Osteocyte (in vitro differentiated cells): ENCODE measurements at regions not wholly inside any gene's neighbourhood (a gene's known extent, or its start where the extent isn't known, plus 50 kb on each side); places are given as distances from the start of the nearest gene placed in this dataset.

Source experiments
- DNase-seq: peaks from one replicate; pipeline ENCODE4 v3.0.0; 2021; ENCODE audit warnings: mixed read lengths; ENCODE audit not compliant: unreplicated experiment; ENCODE audit errors: extremely low spot score
- H3K27ac Mint-ChIP-seq: one replicate; pipeline ENCODE4 v1.8.0; 2021; ENCODE audit warnings: mild to moderate bottlenecking, mixed read lengths; ENCODE audit not compliant: unreplicated experiment
- H3K27me3 Mint-ChIP-seq: one replicate; pipeline ENCODE4 v1.8.0; 2021; ENCODE audit warnings: mixed read lengths; ENCODE audit not compliant: unreplicated experiment
- H3K36me3 Mint-ChIP-seq: one replicate; pipeline ENCODE4 v1.8.0; 2021; ENCODE audit warnings: mixed read lengths; ENCODE audit not compliant: unreplicated experiment
- H3K4me1 Mint-ChIP-seq: one replicate; pipeline ENCODE4 v1.8.0; 2021; ENCODE audit warnings: mixed read lengths; ENCODE audit not compliant: unreplicated experiment
- H3K4me3 Mint-ChIP-seq: one replicate; pipeline ENCODE4 v1.8.0; 2021; ENCODE audit warnings: mild to moderate bottlenecking, moderate library complexity, mixed read lengths; ENCODE audit not compliant: unreplicated experiment
- H3K9me3 Mint-ChIP-seq: one replicate; pipeline ENCODE4 v1.8.0; 2021; ENCODE audit warnings: mixed read lengths; ENCODE audit not compliant: unreplicated experiment
- TF ChIP-seq, protein P1 (sequence below): fragments of 200-600 bp; sonication (generic); IDR thresholded peaks from 2 replicates; pipeline ENCODE4 v1.5.0; 2021; ENCODE audit warnings: antibody characterized with exemption, mild to moderate bottlenecking, moderate library complexity

DNA sequence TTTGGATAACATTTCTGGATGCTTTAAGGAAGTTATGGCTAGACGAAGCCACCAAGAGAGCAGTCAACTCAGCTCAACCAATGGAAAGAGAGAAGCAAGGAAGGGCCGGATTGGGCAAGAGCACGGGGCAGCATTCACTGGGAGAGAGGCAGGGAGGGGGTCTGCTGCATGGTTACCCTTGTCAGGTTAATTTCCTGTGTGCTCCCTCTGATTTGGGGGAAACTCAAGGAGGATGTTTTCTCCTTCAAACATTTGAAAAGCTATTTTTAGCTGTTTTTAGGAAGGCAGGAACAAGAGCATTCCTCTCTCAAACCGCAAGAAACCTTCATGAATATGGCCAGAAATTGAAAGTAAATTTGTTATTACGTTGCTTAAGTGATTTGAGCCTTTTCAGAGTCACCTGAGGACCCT, 118.5 kb upstream of the ZFHX3 start:
- Mint-ChIP-seq H3K4me3 (no peak overlapping the region), H3K4me1 (peaks cover 40% of the 10 kb centered on the region), H3K9me3 (no peaks in the 10 kb centered on the region), H3K27ac (peak overlapping the region; percentile 3), H3K36me3 (peaks cover 2% of the 10 kb centered on the region), H3K27me3 (peaks cover 6% of the 10 kb centered on the region)
- no peak for DNase-seq
- TF ChIP-seq, protein P1, sequence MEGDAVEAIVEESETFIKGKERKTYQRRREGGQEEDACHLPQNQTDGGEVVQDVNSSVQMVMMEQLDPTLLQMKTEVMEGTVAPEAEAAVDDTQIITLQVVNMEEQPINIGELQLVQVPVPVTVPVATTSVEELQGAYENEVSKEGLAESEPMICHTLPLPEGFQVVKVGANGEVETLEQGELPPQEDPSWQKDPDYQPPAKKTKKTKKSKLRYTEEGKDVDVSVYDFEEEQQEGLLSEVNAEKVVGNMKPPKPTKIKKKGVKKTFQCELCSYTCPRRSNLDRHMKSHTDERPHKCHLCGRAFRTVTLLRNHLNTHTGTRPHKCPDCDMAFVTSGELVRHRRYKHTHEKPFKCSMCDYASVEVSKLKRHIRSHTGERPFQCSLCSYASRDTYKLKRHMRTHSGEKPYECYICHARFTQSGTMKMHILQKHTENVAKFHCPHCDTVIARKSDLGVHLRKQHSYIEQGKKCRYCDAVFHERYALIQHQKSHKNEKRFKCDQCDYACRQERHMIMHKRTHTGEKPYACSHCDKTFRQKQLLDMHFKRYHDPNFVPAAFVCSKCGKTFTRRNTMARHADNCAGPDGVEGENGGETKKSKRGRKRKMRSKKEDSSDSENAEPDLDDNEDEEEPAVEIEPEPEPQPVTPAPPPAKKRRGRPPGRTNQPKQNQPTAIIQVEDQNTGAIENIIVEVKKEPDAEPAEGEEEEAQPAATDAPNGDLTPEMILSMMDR, result no peak

DNA sequence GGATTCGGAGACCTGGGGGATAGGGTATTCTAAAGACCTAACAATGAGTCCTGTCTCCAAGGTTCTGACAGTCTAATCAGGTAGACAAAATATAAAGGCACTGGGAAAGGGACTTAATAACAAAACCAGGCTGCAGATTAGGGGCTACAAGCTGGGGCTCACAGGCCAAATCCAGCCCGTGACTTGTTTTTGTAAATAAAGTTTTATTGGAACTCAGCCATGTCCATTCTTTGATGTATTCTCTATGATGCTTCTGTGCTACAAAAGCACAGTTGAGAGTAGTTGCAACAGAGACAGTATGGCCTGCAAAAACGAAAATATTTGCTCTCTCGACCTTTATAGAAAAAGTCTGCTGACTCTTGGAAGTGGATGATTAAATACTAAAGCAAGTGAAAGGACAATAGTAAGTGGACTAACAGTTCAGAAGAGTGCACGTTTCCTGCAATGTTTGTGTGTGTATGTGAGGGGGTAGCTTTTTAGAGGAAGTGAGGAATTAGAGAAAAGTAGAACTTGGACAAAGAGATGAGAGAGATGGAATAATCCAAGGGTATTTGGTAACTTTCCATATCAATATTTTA, 115.4 kb upstream of the ZFHX3 start:
- Mint-ChIP-seq H3K27ac (no peak overlapping the region), H3K4me1 (peaks cover 24% of the 10 kb centered on the region), H3K4me3 (no peak overlapping the region), H3K27me3 (peaks cover 3% of the 10 kb centered on the region), H3K9me3 (peaks cover 5% of the 10 kb centered on the region), H3K36me3 (no peaks in the 10 kb centered on the region)
- TF ChIP-seq, protein P1, result no peak
- no peak for DNase-seq

DNA sequence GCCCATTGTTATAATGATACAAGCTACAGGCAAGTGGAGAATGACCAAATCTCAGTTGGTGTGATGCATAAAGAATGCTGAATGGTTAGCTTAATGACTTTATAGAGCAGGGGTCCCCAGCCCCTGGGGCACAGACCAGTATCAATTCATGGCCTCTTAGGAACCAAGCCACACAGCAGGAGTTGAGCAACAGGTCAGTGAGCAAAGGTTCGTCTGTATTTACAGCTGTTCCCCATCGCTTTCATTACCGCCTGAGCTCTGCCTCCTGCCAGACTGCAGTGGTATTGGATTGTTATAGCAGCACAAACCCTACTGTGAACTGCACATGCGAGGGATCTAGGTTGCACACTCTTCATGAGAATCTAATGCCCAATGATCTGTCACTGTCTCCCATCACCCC, 114.0 kb upstream of the ZFHX3 start:
- no peak overlapping the region for H3K27ac Mint-ChIP-seq
- H3K27me3 Mint-ChIP-seq, result no peaks in the 10 kb centered on the region
- no peak overlapping the region for H3K4me3 Mint-ChIP-seq
- no peaks in the 10 kb centered on the region for H3K36me3 Mint-ChIP-seq
- TF ChIP-seq, protein P1, result no peak
- peaks cover 6% of the 10 kb centered on the region for H3K9me3 Mint-ChIP-seq
- peaks cover 13% of the 10 kb centered on the region for H3K4me1 Mint-ChIP-seq
- DNase-seq, result no peak

DNA sequence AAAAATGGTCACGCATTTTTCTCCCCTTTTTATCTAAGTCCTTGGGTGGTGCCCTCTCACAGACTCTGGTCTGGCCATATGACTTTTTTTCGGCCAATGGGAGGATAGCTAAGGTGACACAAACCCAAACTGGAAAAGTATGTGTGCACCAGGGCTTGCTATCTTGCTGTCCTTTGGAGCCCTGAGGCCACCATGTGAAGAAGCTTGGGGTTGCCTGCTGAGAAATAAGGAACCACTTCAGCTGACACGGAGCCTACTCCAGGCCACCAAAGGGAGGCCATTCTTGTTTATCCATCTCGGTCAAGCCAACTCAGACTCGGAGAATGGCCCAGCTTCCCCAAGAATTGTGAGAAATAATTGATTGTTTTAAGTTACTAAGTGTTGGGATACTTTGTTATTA, 111.4 kb upstream of the ZFHX3 start:
- H3K27ac Mint-ChIP-seq, result no peak overlapping the region
- H3K4me1 Mint-ChIP-seq, result peaks cover 2% of the 10 kb centered on the region
- no peak overlapping the region for H3K4me3 Mint-ChIP-seq
- no peak for DNase-seq
- no peaks in the 10 kb centered on the region for H3K27me3 Mint-ChIP-seq
- TF ChIP-seq, protein P1, result no peak
- H3K36me3 Mint-ChIP-seq, result no peaks in the 10 kb centered on the region
- peaks cover 6% of the 10 kb centered on the region for H3K9me3 Mint-ChIP-seq

DNA sequence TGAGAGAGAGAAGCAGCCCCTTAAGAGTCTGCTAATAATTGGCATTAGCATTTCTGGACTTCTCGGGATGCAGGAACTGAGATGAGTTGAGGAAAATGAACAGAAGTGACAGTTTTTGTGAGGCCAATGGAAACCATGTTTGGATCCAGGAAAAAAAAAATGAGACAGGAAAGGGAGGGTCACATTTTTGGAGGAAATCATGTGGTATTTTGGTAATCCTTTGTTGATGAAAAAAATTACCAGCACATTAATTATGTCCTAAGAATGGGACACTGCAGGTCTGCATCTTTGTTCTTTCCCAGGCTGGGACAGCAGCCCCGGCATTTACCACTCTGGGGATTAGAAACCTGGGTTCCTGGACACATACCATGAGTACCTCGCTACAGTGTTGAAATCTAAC, 109.9 kb upstream of the ZFHX3 start:
- TF ChIP-seq, protein P1, result no peak
- no peaks in the 10 kb centered on the region for H3K36me3 Mint-ChIP-seq
- DNase-seq, result no peak
- peaks cover 3% of the 10 kb centered on the region for H3K4me1 Mint-ChIP-seq
- no peaks in the 10 kb centered on the region for H3K27me3 Mint-ChIP-seq
- H3K9me3 Mint-ChIP-seq, result peaks cover 6% of the 10 kb centered on the region
- no peak overlapping the region for H3K4me3 Mint-ChIP-seq
- no peak overlapping the region for H3K27ac Mint-ChIP-seq
